BLaER1 treated with 17β-estradiol and CSF1 and Interleukin-3, amounts not matched to agents 10 nM and 100 nM (cell line): ENCODE measurements at regions not wholly inside any gene's neighbourhood (a gene's known extent, or its start where the extent isn't known, plus 50 kb on each side); places are given as distances from the start of the nearest gene placed in this dataset.
A peak's percentile ranks its signal among the peaks of the same experiment; 100 is the strongest.
"Not testable (repeated sequence)": the region's sequence is repeated elsewhere in the genome, so short reads cannot be mapped to it uniquely, and the experiment has no call there.

Experiments used
- H3K27ac ChIP-seq, 11 experiments: shearing (Covaris generic); formaldehyde crosslinking; 2 replicates each; pipeline ENCODE4 v1.8.1; 2022
- H3K27me3 ChIP-seq, 11 experiments: shearing (Covaris generic); formaldehyde crosslinking; 2 replicates each; pipeline ENCODE4 v1.8.1; 2022
- H3K36me3 ChIP-seq, 11 experiments: shearing (Covaris generic); formaldehyde crosslinking; 2 replicates each; pipeline ENCODE4 v1.8.1; 2022
- H3K4me1 ChIP-seq, 10 experiments: shearing (Covaris generic); formaldehyde crosslinking; 2 replicates each; pipeline ENCODE4 v1.8.1; 2022
- H3K4me2 ChIP-seq, 11 experiments: shearing (Covaris generic); formaldehyde crosslinking; 2 replicates each; pipeline ENCODE4 v1.8.1; 2022
- H3K4me3 ChIP-seq, 10 experiments: shearing (Covaris generic); formaldehyde crosslinking; 2 replicates each; pipeline ENCODE4 v1.8.1; 2022
- H3K9ac ChIP-seq, 11 experiments: shearing (Covaris generic); formaldehyde crosslinking; 2 replicates each; pipeline ENCODE4 v1.8.1; 2022
- H3K9me3 ChIP-seq, 11 experiments: shearing (Covaris generic); formaldehyde crosslinking; replicated peaks in 1 of 11; 2 replicates each; pipeline ENCODE4 v1.8.1; 2022
- H4K20me1 ChIP-seq, 11 experiments: shearing (Covaris generic); formaldehyde crosslinking; 2 replicates each; pipeline ENCODE4 v1.8.1; 2022
- Cebpa-rat ChIP-seq, 11 experiments: shearing (Covaris generic); IDR thresholded peaks; 2 replicates each; pipeline ENCODE4 v1.8.1; 2022

DNA sequence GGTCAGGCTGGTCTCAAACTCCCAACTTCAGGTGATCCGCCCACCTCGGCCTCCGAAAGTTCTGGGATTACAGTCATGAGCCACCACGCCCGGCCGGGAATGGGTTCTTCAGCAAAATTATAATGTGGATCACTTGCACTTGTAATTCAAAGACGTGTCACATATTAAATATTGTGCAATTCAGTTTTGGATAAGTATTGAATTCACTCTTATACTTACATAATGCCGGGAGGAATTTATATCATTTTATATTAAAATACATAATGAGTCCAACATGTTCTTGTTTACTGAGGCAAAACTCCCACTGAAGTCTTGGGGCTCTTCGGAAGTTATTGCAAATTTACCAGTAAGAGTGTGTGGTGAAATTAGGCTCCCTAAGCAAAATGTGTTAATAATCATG is 635.2 kb upstream of the LUZP2 start:
- TF ChIP-seq Cebpa-rat (IDR thresholded peaks at IDR 0.05): 0 out of 22 replicates have a peak, but pooled peaks of 1 of the 11 experiments have one; percentile 7
- no peaks in the 10 kb centered on the region for H3K27me3 ChIP-seq
- no peaks in the 10 kb centered on the region for H4K20me1 ChIP-seq
- H3K27ac ChIP-seq: no peak overlapping the region
- no peak overlapping the region for H3K4me2 ChIP-seq
- H3K4me1 ChIP-seq: peaks cover 0 to 19% (median 0%) of the 10 kb centered on the region in 10 experiments; a peak in 7 of 20 replicates
- no peaks in the 10 kb centered on the region for H3K36me3 ChIP-seq
- H3K9ac ChIP-seq: no peak overlapping the region
- H3K4me3 ChIP-seq: no peak overlapping the region
- no peaks in the 10 kb centered on the region for H3K9me3 ChIP-seq

GRCh38 chr11:23865341-23865975 is 631.4 kb upstream of the LUZP2 start:
- H3K4me2 ChIP-seq: no peak overlapping the region
- no peak overlapping the region for H3K27ac ChIP-seq
- no peaks in the 10 kb centered on the region for H3K4me1 ChIP-seq
- H3K4me3 ChIP-seq: no peak overlapping the region
- no peak for TF ChIP-seq Cebpa-rat (IDR thresholded peaks at IDR 0.05)
- no peaks in the 10 kb centered on the region for H3K36me3 ChIP-seq
- H4K20me1 ChIP-seq: no peaks in the 10 kb centered on the region
- H3K9ac ChIP-seq: no peak overlapping the region
- H3K9me3 ChIP-seq: peaks cover 0 to 4% (median 0%) of the 10 kb centered on the region in 11 experiments; a peak in 1 of 22 replicates
- no peaks in the 10 kb centered on the region for H3K27me3 ChIP-seq

GRCh38 chr11:23866641-23867040 is 630.2 kb upstream of the LUZP2 start:
- no peak overlapping the region for H3K9ac ChIP-seq
- no peak overlapping the region for H3K27ac ChIP-seq
- no peak overlapping the region for H3K4me3 ChIP-seq
- TF ChIP-seq Cebpa-rat (IDR thresholded peaks at IDR 0.05): no peak
- H3K27me3 ChIP-seq: no peaks in the 10 kb centered on the region
- H3K9me3 ChIP-seq: peaks cover 0 to 4% (median 0%) of the 10 kb centered on the region in 11 experiments; a peak in 1 of 22 replicates
- H3K4me2 ChIP-seq: no peak overlapping the region
- H4K20me1 ChIP-seq: no peaks in the 10 kb centered on the region
- H3K36me3 ChIP-seq: no peaks in the 10 kb centered on the region
- no peaks in the 10 kb centered on the region for H3K4me1 ChIP-seq

- H3K36me3 ChIP-seq: no peaks in the 10 kb centered on the region
- H3K9me3 ChIP-seq: peaks cover 0 to 4% (median 0%) of the 10 kb centered on the region in 11 experiments; a peak in 1 of 22 replicates
- H4K20me1 ChIP-seq: no peaks in the 10 kb centered on the region
- H3K4me3 ChIP-seq: no peak overlapping the region
- H3K9ac ChIP-seq: no peak overlapping the region
- no peaks in the 10 kb centered on the region for H3K4me1 ChIP-seq
- H3K27me3 ChIP-seq: no peaks in the 10 kb centered on the region
- no peak overlapping the region for H3K4me2 ChIP-seq
- TF ChIP-seq Cebpa-rat (IDR thresholded peaks at IDR 0.05): peak in 2 of 11 experiments; percentile 37 to 58; a peak in 3 of 22 replicates
- no peak overlapping the region for H3K27ac ChIP-seq
Measured at GRCh38 chr11:23869671-23870070, 627.2 kb upstream of the LUZP2 start.

GRCh38 chr11:23873406-23873805 is 623.4 kb upstream of the LUZP2 start:
- Histone ChIP-seq H3K27me3 (no peaks in the 10 kb centered on the region), H3K9me3 (peaks cover 0 to 4% (median 0%) of the 10 kb centered on the region in 11 experiments; a peak in 1 of 22 replicates), H3K36me3 (no peaks in the 10 kb centered on the region), H3K27ac (no peak overlapping the region), H3K4me3 (no peak overlapping the region), H4K20me1 (no peaks in the 10 kb centered on the region), H3K4me1 (no peaks in the 10 kb centered on the region), H3K4me2 (no peak overlapping the region), H3K9ac (no peak overlapping the region)
- no peak for TF ChIP-seq Cebpa-rat (IDR thresholded peaks at IDR 0.05)

DNA sequence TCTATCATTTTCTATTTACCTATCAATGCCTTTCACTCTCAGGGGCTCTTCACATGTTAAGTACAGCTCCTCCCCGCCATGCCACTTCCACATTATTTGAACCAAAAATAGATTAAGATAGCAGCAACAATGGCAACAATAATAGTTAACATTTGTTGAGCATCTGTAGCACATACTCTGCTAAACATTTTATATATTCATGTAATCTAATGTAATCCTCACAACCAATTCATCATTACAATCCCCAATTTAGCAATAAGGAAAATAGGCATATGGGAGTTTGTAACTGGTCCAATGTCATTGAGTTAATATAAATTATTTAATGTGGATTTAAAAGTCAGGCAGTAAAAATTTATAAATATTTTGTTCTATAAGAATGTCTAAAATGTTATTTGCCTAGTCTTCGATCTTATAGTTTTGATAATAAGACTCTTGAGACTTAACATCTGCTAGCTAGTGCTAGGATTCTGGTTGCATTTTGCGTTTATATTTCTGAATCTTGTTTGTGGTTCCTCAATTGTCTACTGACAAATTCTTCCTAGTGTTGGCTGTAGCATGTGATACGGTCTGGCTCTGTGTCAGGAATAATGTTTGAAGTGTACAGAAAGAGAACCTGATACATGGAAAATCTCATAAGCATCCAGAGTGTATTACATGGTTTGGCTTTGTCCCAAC is 621.5 kb upstream of the LUZP2 start:
- H3K4me1 ChIP-seq: no peaks in the 10 kb centered on the region
- H3K4me3 ChIP-seq: no peak overlapping the region
- H3K9me3 ChIP-seq: no peaks in the 10 kb centered on the region
- H3K27me3 ChIP-seq: no peaks in the 10 kb centered on the region
- no peaks in the 10 kb centered on the region for H4K20me1 ChIP-seq
- H3K36me3 ChIP-seq: no peaks in the 10 kb centered on the region
- H3K4me2 ChIP-seq: no peak overlapping the region
- H3K9ac ChIP-seq: no peak overlapping the region
- TF ChIP-seq Cebpa-rat (IDR thresholded peaks at IDR 0.05): no peak
- no peak overlapping the region for H3K27ac ChIP-seq

DNA sequence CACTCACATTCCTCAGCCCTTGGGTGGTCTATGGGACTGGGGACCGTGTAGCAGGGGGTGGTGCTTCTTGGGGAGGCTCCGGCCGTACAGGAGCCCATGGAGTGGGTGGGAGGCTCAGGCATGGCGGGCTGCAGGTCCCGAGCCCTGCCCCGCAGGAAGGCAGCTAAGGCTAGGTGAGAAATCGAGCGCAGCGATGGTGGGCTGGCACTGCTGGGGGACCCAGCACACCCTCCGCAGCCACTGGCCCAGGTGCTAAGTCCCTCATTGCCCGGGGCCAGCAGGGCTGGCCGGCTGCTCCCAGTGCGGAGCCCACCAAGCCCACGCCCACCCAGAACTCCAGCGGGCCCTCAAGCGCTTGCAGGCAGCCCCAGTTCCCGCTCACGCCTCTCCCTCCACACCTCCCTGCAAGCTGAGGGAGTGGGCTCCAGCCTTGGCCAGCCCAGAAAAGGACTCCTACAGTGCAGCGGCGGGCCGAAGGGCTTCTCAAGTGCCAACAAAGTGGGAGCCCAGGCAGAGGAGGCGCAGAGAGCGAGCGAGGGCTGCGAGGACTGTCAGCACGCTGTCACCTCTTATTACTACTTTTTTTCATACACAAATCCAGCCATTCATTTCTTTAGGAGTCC is 613.3 kb upstream of the LUZP2 start:
- not testable (repeated sequence) for H3K27ac ChIP-seq, H3K36me3 ChIP-seq, H4K20me1 ChIP-seq, H3K27me3 ChIP-seq, H3K9ac ChIP-seq, H3K4me1 ChIP-seq, H3K4me2 ChIP-seq, H3K9me3 ChIP-seq, H3K4me3 ChIP-seq

GRCh38 chr11:23884341-23884740 is 612.5 kb upstream of the LUZP2 start:
- TF ChIP-seq Cebpa-rat (IDR thresholded peaks at IDR 0.05): no peak

DNA sequence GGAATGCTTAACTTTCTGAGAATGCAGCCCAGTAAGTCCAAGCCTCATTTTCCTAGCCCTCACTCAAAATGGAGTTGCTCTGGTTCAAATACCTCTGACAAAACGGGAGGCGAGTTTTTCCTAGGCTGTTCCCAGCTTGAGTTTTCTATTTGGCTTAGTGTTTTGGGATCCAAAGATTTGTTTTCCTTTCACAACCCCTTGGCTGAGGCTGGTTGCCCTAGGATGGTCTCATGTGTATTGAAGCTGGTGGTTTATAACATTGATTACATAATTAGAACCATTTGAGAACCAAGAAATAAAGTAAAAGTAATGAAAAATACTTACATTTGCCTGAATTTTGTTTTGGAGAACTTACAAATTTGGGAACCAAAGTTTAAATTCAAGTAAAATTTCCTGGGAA is 611.1 kb upstream of the LUZP2 start:
- Histone ChIP-seq H3K9ac (no peak overlapping the region), H3K4me2 (no peak overlapping the region), H3K4me1 (no peaks in the 10 kb centered on the region), H3K9me3 (peaks cover 0 to 7% (median 5%) of the 10 kb centered on the region in 11 experiments; a peak in 8 of 22 replicates), H4K20me1 (no peaks in the 10 kb centered on the region), H3K36me3 (no peaks in the 10 kb centered on the region), H3K27me3 (no peaks in the 10 kb centered on the region), H3K4me3 (no peak overlapping the region), H3K27ac (no peak overlapping the region)
- no peak for TF ChIP-seq Cebpa-rat (IDR thresholded peaks at IDR 0.05)

More at GRCh38 chr11:23884341-23884740, 612.5 kb upstream of the LUZP2 start:
- no peaks in the 10 kb centered on the region for H3K4me1 ChIP-seq
- no peaks in the 10 kb centered on the region for H4K20me1 ChIP-seq
- H3K27ac ChIP-seq: no peak overlapping the region
- no peak overlapping the region for H3K9ac ChIP-seq
- peaks cover 0 to 7% (median 5%) of the 10 kb centered on the region in 11 experiments; a peak in 8 of 22 replicates for H3K9me3 ChIP-seq
- no peak overlapping the region for H3K4me3 ChIP-seq
- no peak overlapping the region for H3K4me2 ChIP-seq
- no peaks in the 10 kb centered on the region for H3K27me3 ChIP-seq
- H3K36me3 ChIP-seq: no peaks in the 10 kb centered on the region

DNA sequence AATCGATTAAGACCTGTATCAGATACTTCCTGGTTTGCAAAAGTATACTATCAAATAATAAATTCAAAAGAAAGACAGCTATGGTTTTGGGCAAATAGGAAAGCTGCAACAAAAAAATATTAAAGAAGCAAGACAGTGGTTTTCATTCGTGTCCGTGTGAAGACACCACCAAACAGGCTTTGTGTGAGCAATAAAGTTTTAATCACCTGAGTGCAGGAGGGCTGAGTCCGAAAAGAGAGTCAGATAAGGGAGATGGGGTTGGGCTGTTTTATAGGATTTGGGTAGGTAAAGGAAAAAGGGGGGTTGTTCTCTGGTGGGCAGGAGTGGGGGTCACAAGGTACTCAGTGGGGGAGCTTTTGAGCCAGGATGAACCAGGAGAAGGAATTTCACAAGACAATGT is 609.7 kb upstream of the LUZP2 start:
- H3K4me2 ChIP-seq, H3K4me1 ChIP-seq, H3K9me3 ChIP-seq, H3K4me3 ChIP-seq, H3K27me3 ChIP-seq, H4K20me1 ChIP-seq, H3K9ac ChIP-seq, H3K27ac ChIP-seq, H3K36me3 ChIP-seq: not testable (repeated sequence)
